Activated T-helper 2 cell treated with anti-CD3 and anti-CD28 coated beads, Interferon-gamma antibody, Interleukin-2, Interleukin-4, amounts not matched to agents 10 μg/mL and 5 μg/mL and 100 μg/mL, durations not matched to agents 14 hours and 24 hours and 36 hours (primary cell): ENCODE measurements at regions not wholly inside any gene's neighbourhood (a gene's known extent, or its start where the extent isn't known, plus 50 kb on each side); places are given as distances from the start of the nearest gene placed in this dataset.

Experiments
- DNase-seq: peaks from one replicate; pipeline ENCODE4 v3.0.0; 2021; ENCODE audit warnings: low spot score
- H3K27ac Mint-ChIP-seq: one replicate; pipeline ENCODE4 v1.8.0; 2021; ENCODE audit warnings: mixed read lengths
- H3K27me3 Mint-ChIP-seq: one replicate; pipeline ENCODE4 v1.8.0; 2021; ENCODE audit warnings: low read depth, mixed read lengths
- H3K36me3 Mint-ChIP-seq: one replicate; pipeline ENCODE4 v1.8.0; 2021; ENCODE audit warnings: low read depth, mixed read lengths
- H3K4me1 Mint-ChIP-seq: one replicate; pipeline ENCODE4 v1.8.0; 2021; ENCODE audit warnings: low read depth, mixed read lengths
- H3K4me3 Mint-ChIP-seq: one replicate; pipeline ENCODE4 v1.8.0; 2021; ENCODE audit warnings: low read depth, mild to moderate bottlenecking, moderate library complexity, mixed read lengths
- H3K9me3 Mint-ChIP-seq: one replicate; pipeline ENCODE4 v1.8.0; 2021; ENCODE audit warnings: mixed read lengths
- intact Hi-C: fragments of 100-400 bp; cut with micrococcal nuclease; formaldehyde crosslinking; loops from one replicate; pipeline ENCODE4 v1.15.1; 2023

DNA sequence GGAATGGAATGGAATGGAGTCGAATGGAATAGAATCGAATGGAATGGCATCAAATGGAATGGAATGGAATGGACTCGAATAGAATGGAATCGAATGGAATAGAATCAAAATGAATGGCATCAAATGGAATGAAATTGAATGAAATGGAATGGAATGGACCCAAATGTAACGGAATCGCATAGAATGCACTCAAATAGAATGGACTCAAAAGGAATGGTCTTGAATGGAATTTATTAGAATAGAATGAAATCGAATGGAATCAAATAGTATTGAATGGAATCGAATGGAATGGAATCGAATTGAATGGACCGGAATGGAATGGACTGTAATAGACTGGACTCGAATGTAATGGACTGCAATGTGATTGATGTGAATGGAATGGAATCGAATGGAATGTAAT is 501.4 kb upstream of the WSB1 start:
- no peaks in the 10 kb centered on the region for H3K9me3 Mint-ChIP-seq
- H3K27me3 Mint-ChIP-seq = no peaks in the 10 kb centered on the region
- H3K27ac Mint-ChIP-seq = no peak overlapping the region
- H3K4me1 Mint-ChIP-seq = no peaks in the 10 kb centered on the region
- no peak overlapping the region for H3K4me3 Mint-ChIP-seq
- no peak for DNase-seq
- H3K36me3 Mint-ChIP-seq = no peaks in the 10 kb centered on the region
- intact Hi-C loops = no loop called here

DNA sequence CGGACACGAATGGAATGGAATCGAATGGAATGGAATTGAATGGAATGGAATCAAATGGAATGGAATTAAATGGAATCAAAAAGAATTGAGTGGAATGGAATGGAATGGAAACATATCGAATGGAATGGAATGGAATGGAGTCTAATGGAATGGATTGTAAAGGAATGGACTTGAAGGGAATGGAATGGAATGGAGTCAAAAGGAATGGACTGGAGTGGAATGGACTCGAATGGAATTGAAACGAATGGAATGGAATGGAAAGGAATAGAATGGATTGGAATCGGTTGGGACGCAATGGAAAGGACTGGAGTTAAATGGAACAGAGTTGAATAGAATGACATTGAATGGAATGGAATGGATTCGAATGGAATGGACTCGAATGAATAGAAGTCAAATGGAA is 486.9 kb upstream of the WSB1 start:
- Mint-ChIP-seq H3K27ac (no peak overlapping the region), H3K4me3 (no peak overlapping the region), H3K36me3 (no peaks in the 10 kb centered on the region), H3K27me3 (no peaks in the 10 kb centered on the region), H3K4me1 (no peaks in the 10 kb centered on the region), H3K9me3 (peaks cover 4% of the 10 kb centered on the region)
- intact Hi-C loops = no loop called here
- DNase-seq = no peak

DNA sequence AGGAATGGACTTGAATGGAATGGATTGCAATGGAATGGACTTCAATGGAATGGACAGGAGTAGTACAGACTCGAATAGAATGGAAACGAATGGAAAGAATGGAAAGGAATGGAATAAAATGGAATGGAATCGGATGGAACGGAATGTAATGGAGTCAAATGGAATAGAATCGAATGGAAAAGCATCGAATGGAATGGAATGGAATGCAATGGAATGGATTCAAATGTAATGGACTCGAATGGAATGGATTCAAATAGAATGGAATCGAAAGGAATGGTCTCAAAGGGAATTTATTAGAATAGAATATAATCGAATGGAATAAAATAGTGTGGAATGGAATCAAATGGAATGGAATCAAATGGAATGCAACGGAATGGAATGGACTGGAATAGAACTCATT is 484.9 kb upstream of the WSB1 start:
- Mint-ChIP-seq H3K9me3 (peaks cover 4% of the 10 kb centered on the region), H3K4me1 (no peaks in the 10 kb centered on the region), H3K36me3 (no peaks in the 10 kb centered on the region), H3K27me3 (no peaks in the 10 kb centered on the region), H3K4me3 (no peak overlapping the region), H3K27ac (no peak overlapping the region)
- DNase-seq = no peak
- intact Hi-C loops = no loop called here

DNA sequence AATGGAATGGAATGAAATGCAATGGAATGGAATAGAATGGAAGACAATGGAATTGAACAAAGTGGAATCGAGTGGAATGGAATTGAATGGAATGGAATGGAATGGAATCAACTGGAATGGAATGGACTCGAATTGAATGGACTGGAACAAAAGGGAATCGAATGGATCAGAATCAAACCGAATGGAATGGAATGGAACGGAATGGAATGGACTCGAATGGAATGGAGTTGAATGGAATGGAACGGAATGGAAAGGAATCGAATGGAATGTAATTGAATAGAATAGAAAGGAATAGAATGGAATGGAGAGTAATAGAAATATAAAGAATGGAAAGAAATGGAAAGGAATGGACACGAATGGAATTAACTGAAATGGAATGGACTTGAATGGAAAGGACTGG is 475.2 kb upstream of the WSB1 start:
- H3K9me3 Mint-ChIP-seq = no peaks in the 10 kb centered on the region
- H3K27ac Mint-ChIP-seq = no peak overlapping the region
- no peak overlapping the region for H3K4me3 Mint-ChIP-seq
- intact Hi-C loops = no loop called here
- no peaks in the 10 kb centered on the region for H3K36me3 Mint-ChIP-seq
- no peak for DNase-seq
- H3K4me1 Mint-ChIP-seq = no peaks in the 10 kb centered on the region
- H3K27me3 Mint-ChIP-seq = no peaks in the 10 kb centered on the region
